NCI-H2171 treated with DMSO at 0.1 percent for 48 hours (cell line): ENCODE measurements at regions not wholly inside any gene's neighbourhood (a gene's known extent, or its start where the extent isn't known, plus 50 kb on each side); places are given as distances from the start of the nearest gene placed in this dataset.

ENCODE experiments used
- DNase-seq: peaks from one replicate; lab custom pipeline; 2025; lab: John Stamatoyannopoulos, UW

GRCh38 chr10:78366663-78367411 lies 333.2 kb downstream of the RPS24 start:
- no peak for DNase-seq

DNA sequence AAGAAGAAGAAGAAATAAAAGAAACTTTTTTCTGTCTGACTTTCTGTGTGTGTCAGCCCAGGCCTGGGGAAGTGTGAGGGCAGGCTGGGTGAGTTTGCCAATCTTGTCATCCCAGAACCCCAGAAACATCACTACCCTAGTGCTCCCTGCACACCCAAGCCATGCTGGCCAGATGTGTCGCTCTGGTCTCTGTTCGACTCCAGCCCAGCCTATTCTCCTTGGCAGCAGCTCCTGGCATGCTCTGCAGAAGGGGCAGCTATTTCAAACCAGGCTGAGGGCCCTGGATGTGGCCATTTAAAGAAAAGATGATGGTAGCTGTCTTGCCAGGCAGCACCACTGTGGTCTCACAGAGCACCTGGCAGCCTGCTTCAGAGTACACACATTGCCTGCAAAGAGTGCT lies 334.1 kb downstream of the RPS24 start:
- DNase-seq, result no peak

DNA sequence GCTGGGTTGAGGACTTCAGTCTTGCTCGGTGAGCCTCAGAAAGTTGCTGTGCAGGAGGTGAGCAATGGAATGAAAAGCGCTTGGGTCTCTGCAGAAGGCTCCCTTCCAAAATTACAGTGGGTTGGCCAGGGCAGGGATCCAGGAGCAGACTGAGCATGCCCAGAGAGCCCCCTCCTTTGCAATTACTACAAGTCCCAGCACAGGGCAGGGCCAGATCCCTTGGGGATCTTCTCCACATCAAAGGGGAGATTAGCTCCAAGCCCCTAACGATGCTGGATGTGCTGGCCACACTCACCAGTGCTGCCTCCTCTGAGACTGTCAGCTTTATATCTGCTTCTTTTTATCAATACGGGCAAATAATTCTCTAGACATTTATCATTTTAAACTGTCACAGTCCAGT lies 337.5 kb downstream of the RPS24 start:
- DNase-seq, result peak; percentile 17

GRCh38 chr10:78372806-78373205 lies 339.1 kb downstream of the RPS24 start:
- DNase-seq, result no peak

GRCh38 chr10:78374331-78375028 lies 340.8 kb downstream of the RPS24 start:
- DNase-seq, result no peak

DNA sequence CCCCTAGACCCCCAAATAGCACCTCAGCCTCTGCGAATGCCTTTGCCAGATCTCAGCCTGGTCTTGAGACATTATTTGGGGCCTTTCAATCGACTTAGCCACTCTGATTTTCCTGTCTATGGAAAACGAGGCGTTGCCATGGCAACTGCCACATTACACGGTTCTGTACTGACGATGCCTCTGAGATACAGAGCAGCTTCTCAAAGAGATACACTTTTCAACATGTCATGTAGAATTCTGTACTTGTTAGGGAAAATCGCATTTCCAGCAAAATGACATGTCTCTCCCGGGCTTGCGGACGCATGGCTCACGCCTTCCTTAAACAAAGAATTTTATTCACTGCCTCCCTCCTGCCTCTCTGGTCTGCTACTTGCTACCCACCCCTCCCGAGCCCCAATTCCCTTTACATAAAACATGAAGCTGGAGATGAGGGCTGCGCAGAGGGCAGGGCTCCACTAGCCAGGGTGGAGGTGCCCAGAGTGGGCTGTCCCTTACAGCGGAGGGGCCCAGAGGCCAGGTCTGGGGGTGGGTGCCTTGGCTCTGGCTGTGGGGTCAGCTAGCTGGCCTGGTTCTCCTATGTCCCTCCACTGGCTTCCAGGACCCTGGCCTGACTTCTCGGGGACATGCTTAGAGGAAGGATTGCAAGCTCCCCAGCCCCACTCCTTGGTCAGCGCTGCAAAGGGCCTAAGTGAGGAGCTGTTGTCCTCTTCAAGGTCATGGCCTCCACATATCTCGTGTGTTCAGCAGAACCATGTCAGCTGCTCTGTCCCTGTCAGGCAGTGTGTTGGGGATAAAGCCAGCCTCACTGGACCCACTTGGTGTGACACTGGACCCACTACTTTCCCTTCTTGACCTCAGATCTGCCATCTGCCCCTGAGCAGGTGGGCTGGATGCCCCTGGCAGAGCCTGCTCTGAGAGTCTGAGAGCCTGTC lies 342.5 kb downstream of the RPS24 start:
- no peak for DNase-seq

DNA sequence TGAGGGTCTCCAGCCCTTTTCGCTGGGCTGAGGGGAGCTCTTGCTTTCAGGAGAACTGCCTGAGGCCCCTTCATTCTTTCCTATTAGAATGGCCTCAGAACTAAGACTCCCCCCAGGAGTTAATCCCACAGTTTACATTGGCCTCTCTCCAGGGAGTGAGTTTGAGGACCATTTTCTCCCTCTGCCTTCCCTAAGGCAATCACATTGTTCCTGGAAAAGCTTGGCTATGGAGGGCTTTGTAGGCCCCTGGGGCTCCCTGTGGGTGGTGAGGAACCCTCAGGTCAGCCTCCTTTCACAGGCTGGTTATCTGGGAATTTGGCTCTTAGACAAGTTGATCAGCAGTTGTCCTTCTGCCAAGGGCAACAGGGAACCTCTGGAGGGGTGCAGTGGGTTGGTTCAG lies 343.7 kb downstream of the RPS24 start:
- no peak for DNase-seq

DNA sequence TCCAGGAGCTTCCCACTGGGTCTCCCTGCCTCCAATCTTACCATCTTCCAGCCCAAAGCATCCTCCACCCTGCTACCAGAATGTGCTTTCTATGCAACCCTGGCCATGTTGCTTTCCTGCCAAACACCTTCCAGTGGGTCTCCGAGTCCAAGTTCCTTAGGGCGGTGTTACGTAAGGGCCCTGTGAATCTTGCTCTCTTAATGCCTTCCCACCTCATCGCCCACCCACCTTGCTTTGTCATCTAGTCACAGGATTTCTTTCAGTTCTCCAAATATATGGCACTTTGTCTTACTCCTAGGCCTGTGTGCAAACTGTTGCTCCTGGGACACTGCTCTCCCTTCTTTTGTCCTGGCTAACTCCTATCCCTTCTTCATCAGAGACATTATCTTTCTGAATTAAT lies 344.5 kb downstream of the RPS24 start:
- no peak for DNase-seq

GRCh38 chr10:78381107-78381506 lies 347.4 kb downstream of the RPS24 start:
- no peak for DNase-seq

DNA sequence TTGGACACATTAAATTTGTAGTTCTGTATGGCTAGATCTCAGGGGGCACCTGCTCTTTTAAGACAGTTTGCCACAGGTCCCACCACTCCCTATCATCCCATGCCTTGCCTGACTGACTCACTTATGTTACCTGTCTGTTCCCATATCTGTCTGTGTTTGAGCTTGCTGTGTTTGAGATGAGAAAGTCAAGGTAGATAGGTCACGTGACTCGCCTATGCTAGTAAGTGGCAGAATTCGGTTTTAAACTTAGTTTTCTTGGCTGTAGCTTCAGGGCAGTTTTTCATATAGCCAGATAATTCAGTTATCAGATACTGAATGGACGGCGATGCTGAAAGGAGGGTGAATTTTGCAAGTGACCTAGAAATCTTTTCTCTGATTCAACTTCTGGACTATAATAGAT lies 348.4 kb downstream of the RPS24 start:
- no peak for DNase-seq

GRCh38 chr10:78382772-78383171 lies 349.1 kb downstream of the RPS24 start:
- DNase-seq, result no peak

- no peak for DNase-seq
Observed at GRCh38 chr10:78383378-78384048, 349.9 kb downstream of the RPS24 start.

DNA sequence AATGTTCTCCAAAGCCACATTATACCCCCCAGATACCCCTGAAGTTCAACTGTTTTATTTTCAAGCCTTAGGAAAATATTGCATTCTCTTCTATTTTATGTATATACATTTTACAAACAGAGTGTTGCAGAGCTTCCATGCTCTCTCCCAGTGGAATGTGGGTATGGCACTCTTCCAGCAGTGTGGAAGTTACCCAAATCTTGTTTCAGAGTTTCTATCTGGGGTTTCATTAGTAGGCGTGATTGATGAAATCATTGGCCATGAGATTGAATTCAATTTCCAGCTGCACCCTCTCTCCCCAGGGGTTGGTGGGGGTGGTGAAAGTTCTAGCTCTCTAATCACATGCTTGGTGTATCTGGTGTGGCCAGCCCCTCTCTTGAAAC lies 350.4 kb downstream of the RPS24 start:
- DNase-seq, result no peak

GRCh38 chr10:78385599-78385998 lies 351.9 kb downstream of the RPS24 start:
- DNase-seq, result no peak

- no peak for DNase-seq
Observed at GRCh38 chr10:78386509-78386908, 352.8 kb downstream of the RPS24 start.

- DNase-seq, result no peak
Observed at GRCh38 chr10:78388331-78389050, 354.8 kb downstream of the RPS24 start.

- DNase-seq, result no peak
Observed at GRCh38 chr10:78389419-78389818, 355.8 kb downstream of the RPS24 start.

DNA sequence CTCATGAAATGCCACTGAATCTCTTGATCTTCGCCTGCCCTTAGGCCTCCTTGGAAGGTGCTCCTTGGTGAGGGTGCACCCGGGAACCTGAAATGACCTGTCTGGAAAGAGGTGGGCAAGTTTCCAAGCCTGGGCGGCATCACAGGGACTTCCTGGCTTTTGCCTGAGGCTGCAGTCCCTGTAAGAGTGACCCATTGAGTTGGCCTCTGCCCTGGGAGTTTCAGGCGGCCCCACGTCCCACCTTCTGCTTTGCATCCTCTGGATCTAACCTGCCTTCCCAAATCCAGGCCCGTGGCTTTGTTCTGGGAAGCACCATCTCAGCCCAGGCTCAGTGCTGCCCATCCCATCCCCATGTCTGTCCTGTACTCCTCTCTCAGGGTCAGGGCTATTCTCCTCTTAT lies 356.4 kb downstream of the RPS24 start:
- no peak for DNase-seq

- DNase-seq, result no peak
Observed at GRCh38 chr10:78390817-78391216, 357.2 kb downstream of the RPS24 start.

DNA sequence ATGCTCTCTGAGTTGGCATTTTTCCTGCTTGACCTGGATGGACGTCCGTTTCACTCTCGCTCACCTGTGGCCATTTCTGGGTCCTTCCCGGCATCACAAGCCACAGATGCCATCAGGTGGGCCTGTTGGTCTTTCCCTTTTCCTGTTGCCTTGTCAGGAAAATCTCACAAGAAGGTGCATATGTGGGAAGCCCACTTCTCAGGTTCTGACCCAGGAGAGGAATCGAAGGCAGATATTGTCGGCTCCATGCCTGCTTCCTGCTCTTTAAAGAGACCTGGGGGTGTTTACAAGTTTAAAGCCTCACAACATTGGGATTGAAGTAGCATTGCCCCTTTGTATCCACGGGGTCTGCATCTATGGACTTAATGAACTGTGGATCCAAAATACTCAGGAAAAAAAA lies 357.9 kb downstream of the RPS24 start:
- DNase-seq, result no peak

DNA sequence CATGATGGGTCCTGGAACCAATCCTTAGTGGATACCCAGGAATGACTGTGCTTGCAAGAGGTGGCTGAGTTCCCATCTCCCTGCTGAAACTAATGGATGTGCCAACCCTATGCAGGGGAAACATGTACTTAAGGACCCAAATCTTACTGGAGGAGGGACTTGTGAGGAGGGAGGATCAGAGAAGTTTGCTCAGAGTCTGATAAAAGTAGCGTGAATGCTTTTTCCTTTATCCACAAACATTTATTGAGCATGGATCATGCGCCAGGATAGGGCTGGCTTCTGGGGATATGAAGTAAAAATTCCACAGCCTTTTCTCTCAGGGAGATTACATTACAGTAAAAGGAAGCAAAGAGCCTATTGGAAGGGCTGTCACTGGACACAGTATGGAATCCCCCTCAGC lies 358.5 kb downstream of the RPS24 start:
- no peak for DNase-seq
